ENCODE measurements at regions not wholly inside any gene's neighbourhood (a gene's known extent, or its start where the extent isn't known, plus 50 kb on each side); places are given as distances from the start of the nearest gene placed in this dataset.

DNA sequence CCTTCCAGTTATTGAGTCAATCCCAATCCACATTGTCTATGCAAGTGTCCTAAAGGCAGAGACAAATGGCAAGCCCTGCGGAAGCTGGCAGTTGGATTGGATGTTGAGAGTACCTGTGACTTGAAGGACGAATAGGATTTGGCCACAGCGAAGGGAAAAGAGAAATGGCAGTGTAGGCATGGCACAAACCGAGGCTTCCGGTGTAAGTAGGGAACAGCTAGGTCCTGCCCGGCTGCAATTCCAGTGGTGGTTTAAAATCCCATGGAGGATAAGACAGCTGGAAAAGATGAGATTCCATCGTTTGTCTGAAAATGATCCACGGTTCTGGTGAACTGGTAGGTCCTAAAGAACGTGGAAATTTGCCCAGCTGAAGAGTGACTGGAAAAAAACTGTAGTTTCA lies 296.2 kb downstream of the TCERG1L start:
- H3K9ac ChIP-seq (ENCODE audit: low read length), result no peak overlapping the region
- no peaks in the 10 kb centered on the region for H3K27me3 ChIP-seq (ENCODE audit: control insufficient read depth, insufficient read depth, low read length)
- H3K4me3 ChIP-seq (ENCODE audit: low read depth, low read length), result no peak overlapping the region
- H3K4me1 ChIP-seq (ENCODE audit: control insufficient read depth, insufficient read depth, low read length), result no peaks in the 10 kb centered on the region; the same call in 1 of the 2 replicates
- H3K27ac ChIP-seq (ENCODE audit: low read depth, low read length), result no peak overlapping the region
- H3K9me3 ChIP-seq (ENCODE audit: control insufficient read depth, insufficient read depth, low read depth, low read length), result no peaks in the 10 kb centered on the region
- H3K36me3 ChIP-seq (ENCODE audit: control insufficient read depth, insufficient read depth, low read length), result no peaks in the 10 kb centered on the region

DNA sequence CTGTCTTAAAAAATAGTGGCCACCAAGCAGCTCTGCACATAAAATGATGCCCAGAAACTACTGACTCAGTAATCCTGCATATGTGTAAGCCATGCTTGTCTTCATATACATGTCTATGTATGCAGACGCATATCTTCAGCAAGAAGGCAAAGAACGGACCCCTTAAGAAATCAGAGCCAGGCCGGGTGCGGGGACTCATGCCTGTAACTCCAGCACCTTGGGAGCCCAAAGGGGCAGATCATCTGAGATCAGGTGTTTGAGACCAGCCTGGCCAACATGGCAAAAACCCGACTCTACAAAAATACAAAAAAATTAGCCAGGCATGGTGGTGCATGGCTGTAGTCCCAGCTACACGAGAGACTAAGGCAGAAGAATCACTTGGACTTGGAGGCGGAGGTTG lies 295.0 kb downstream of the TCERG1L start:
- Histone ChIP-seq H3K36me3 (ENCODE audit: control insufficient read depth, insufficient read depth, low read length) (no peaks in the 10 kb centered on the region), H3K9ac (ENCODE audit: low read length) (no peak overlapping the region), H3K4me3 (ENCODE audit: low read depth, low read length) (no peak overlapping the region), H3K4me1 (ENCODE audit: control insufficient read depth, insufficient read depth, low read length) (no peaks in the 10 kb centered on the region; the same call in 1 of the 2 replicates), H3K9me3 (ENCODE audit: control insufficient read depth, insufficient read depth, low read depth, low read length) (no peaks in the 10 kb centered on the region), H3K27me3 (ENCODE audit: control insufficient read depth, insufficient read depth, low read length) (no peaks in the 10 kb centered on the region), H3K27ac (ENCODE audit: low read depth, low read length) (no peak overlapping the region)

DNA sequence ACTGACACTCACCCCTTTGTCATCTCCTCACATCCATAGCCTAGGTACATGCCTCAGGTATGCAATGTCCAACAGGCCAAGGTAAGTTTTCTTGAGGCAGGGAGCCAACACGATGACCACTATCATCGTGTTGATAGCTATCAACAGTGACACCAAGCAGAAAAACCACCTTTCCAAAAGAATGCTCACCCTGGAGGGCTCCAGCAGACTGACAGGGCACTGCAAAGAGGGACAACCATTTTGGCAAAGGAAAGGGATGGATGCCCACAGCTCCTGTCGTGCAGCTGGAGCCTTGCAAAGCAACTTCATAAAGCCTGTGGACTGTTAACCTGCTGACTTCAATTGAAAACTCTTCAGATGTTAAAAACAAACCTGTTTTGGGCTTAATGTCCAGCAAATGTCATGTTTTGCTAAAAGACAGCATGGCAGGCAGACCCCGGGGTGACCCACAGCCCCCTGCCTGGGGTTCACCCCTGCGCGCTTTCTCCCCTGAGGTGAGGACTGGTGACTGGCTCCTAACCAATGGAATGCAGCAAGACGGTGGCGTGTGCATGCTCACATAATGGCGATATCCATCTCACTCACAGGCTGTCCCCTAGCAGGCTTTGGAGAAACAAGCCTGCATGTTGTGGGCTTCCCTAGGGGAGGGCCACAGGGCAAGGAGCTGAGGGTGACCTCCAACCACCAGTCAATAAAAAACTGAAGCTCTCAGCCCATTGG lies 293.8 kb downstream of the TCERG1L start:
- no peaks in the 10 kb centered on the region for H3K9me3 ChIP-seq (ENCODE audit: control insufficient read depth, insufficient read depth, low read depth, low read length)
- H3K27ac ChIP-seq (ENCODE audit: low read depth, low read length), result no peak overlapping the region
- no peaks in the 10 kb centered on the region for H3K36me3 ChIP-seq (ENCODE audit: control insufficient read depth, insufficient read depth, low read length)
- H3K4me1 ChIP-seq (ENCODE audit: control insufficient read depth, insufficient read depth, low read length), result peaks cover 2% of the 10 kb centered on the region; the same call in 1 of the 2 replicates
- H3K4me3 ChIP-seq (ENCODE audit: low read depth, low read length), result no peak overlapping the region
- peaks cover 6% of the 10 kb centered on the region; the same call in 1 of the 2 replicates for H3K27me3 ChIP-seq (ENCODE audit: control insufficient read depth, insufficient read depth, low read length)
- H3K9ac ChIP-seq (ENCODE audit: low read length), result no peak overlapping the region

DNA sequence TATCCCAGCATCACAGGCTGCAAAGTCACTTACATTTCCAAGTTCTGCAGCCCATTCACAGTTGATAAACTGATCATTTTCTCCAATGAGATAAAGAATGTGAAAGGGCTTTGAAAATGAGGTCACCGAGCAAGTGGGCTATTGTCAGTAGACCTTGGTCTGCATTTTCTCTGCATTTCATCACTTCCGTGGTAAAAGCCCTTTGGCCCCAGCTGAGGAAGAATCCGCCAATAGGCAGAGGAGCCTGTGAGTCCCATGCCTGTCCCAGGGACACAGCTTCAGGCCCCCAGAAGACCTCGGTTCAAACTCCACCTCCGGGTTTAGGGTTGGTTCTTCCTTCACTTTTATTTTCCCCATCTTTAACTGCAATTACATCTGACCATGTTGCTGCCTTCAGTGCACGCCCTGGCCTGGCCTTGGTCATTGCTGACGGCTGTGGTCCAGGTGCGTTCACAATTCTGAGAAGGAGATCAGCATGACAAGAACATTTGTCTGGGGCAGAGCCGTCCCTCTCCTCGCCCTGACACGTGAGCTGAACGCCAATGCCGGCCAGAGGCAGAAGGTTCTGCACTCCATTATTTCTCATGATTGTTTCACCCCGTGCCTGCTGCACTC lies 292.5 kb downstream of the TCERG1L start:
- no peak overlapping the region for H3K4me3 ChIP-seq (ENCODE audit: low read depth, low read length)
- H3K4me1 ChIP-seq (ENCODE audit: control insufficient read depth, insufficient read depth, low read length), result peaks cover 8% of the 10 kb centered on the region; the same call in 1 of the 2 replicates
- H3K9me3 ChIP-seq (ENCODE audit: control insufficient read depth, insufficient read depth, low read depth, low read length), result no peaks in the 10 kb centered on the region
- H3K36me3 ChIP-seq (ENCODE audit: control insufficient read depth, insufficient read depth, low read length), result no peaks in the 10 kb centered on the region
- no peak overlapping the region for H3K9ac ChIP-seq (ENCODE audit: low read length)
- H3K27ac ChIP-seq (ENCODE audit: low read depth, low read length), result no peak overlapping the region
- peaks cover 14% of the 10 kb centered on the region; the same call in 1 of the 2 replicates for H3K27me3 ChIP-seq (ENCODE audit: control insufficient read depth, insufficient read depth, low read length)

DNA sequence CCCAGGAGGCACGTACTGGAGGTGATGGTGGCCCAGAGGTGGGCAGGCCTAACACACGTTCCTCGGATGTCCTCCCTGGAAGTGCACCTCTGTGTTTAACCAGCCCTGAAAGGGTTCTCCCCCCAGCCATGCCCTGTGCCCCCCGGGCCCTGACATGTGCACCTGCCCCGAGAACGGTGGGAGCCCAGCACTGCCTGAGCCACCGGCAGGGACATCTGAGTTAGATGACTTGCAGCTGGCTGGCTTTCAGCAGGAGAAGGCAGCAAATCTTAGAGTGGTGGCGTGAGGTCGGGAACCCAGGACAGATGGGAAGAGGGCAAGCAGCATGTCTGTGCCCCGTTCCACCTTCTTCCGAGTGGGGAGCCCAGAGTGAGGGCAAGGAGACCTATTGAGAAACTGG lies 291.8 kb downstream of the TCERG1L start:
- Histone ChIP-seq H3K27ac (ENCODE audit: low read depth, low read length) (no peak overlapping the region), H3K27me3 (ENCODE audit: control insufficient read depth, insufficient read depth, low read length) (peaks cover 21% of the 10 kb centered on the region; the same call in 1 of the 2 replicates), H3K9me3 (ENCODE audit: control insufficient read depth, insufficient read depth, low read depth, low read length) (no peaks in the 10 kb centered on the region), H3K4me3 (ENCODE audit: low read depth, low read length) (no peak overlapping the region), H3K36me3 (ENCODE audit: control insufficient read depth, insufficient read depth, low read length) (no peaks in the 10 kb centered on the region), H3K9ac (ENCODE audit: low read length) (no peak overlapping the region), H3K4me1 (ENCODE audit: control insufficient read depth, insufficient read depth, low read length) (peaks cover 8% of the 10 kb centered on the region; the same call in 1 of the 2 replicates)

DNA sequence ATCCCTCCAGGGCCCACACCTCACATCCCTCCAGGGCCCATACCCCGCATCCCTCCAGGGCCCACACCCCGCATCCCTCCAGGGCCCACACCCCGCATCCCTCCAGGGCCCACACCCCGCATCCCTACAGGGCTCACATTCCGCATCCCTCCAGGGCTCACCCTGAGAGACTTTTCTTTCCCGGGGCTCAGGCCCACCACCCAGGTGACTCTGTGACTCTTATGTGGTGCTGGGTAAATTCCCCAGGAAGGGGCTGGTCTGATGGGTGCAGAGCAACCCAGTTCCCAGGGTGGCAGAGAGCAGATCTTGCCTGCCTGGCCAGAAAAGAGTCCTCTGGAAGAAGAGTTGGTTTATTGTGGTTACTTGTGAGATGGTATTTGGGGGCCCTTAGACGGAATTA lies 290.7 kb downstream of the TCERG1L start:
- Histone ChIP-seq H3K4me3 (ENCODE audit: low read depth, low read length) (no peak overlapping the region), H3K9ac (ENCODE audit: low read length) (no peak overlapping the region), H3K36me3 (ENCODE audit: control insufficient read depth, insufficient read depth, low read length) (no peaks in the 10 kb centered on the region), H3K27ac (ENCODE audit: low read depth, low read length) (no peak overlapping the region), H3K27me3 (ENCODE audit: control insufficient read depth, insufficient read depth, low read length) (peaks cover 24% of the 10 kb centered on the region; the same call in 1 of the 2 replicates), H3K9me3 (ENCODE audit: control insufficient read depth, insufficient read depth, low read depth, low read length) (no peaks in the 10 kb centered on the region), H3K4me1 (ENCODE audit: control insufficient read depth, insufficient read depth, low read length) (peaks cover 8% of the 10 kb centered on the region; the same call in 1 of the 2 replicates)

DNA sequence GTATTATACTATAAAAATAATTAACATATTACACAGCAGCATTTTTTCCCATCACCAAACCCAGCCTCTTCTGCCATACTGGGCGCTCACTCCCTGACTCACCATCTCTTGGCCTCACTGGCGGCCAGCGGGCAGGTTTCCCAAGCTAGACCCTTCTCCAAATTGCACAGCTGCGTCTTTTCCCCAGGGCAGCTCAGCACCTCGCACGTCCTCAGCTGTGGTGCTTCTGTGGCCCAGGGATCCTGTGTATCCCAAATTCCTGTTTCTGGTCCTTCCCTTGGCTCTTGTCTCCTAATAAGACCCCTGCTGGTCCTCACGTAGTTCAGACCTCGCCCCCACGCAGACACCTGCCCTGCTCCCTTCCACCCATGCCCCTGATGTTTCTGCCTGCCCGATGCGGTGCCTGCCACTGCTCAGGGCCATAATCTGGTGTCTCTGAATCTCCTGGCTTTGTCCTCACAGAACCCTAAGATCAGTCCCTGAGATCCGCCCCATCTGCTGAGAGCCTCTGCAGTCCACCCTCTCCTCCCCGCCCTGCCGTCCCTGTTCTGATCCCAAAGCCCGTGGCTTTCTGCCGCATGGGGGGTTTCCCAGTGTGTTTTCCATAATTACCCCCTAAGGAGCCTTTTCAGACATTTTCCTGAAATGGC lies 290.1 kb downstream of the TCERG1L start:
- Histone ChIP-seq H3K36me3 (ENCODE audit: control insufficient read depth, insufficient read depth, low read length) (no peaks in the 10 kb centered on the region), H3K9me3 (ENCODE audit: control insufficient read depth, insufficient read depth, low read depth, low read length) (no peaks in the 10 kb centered on the region), H3K27ac (ENCODE audit: low read depth, low read length) (no peak overlapping the region), H3K27me3 (ENCODE audit: control insufficient read depth, insufficient read depth, low read length) (peaks cover 24% of the 10 kb centered on the region; the same call in 1 of the 2 replicates), H3K4me1 (ENCODE audit: control insufficient read depth, insufficient read depth, low read length) (peaks cover 8% of the 10 kb centered on the region; the same call in 1 of the 2 replicates), H3K9ac (ENCODE audit: low read length) (no peak overlapping the region), H3K4me3 (ENCODE audit: low read depth, low read length) (no peak overlapping the region)

DNA sequence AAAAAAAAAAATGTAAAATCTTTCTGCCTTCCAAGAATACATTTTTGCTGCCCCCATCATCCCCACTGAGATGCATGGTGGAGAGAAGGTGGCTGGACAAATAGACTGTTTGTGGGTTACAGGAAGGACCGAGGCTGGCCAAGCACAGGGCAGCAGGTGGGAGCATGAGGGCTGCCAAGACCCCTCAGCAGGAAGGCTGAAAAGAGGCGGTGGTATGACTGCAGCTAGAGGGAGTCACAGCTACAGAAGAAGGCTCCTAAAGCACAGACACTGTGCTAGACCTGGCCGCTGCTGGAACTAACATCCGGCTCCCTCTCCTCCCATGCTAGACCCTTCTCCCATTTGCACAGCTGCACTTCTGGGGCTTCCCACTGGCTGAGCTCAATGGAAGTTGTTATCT lies 289.6 kb downstream of the TCERG1L start:
- Histone ChIP-seq H3K36me3 (ENCODE audit: control insufficient read depth, insufficient read depth, low read length) (no peaks in the 10 kb centered on the region), H3K9ac (ENCODE audit: low read length) (no peak overlapping the region), H3K27ac (ENCODE audit: low read depth, low read length) (no peak overlapping the region), H3K27me3 (ENCODE audit: control insufficient read depth, insufficient read depth, low read length) (peaks cover 24% of the 10 kb centered on the region; the same call in 1 of the 2 replicates), H3K9me3 (ENCODE audit: control insufficient read depth, insufficient read depth, low read depth, low read length) (no peaks in the 10 kb centered on the region), H3K4me3 (ENCODE audit: low read depth, low read length) (no peak overlapping the region), H3K4me1 (ENCODE audit: control insufficient read depth, insufficient read depth, low read length) (peaks cover 8% of the 10 kb centered on the region; the same call in 1 of the 2 replicates)

DNA sequence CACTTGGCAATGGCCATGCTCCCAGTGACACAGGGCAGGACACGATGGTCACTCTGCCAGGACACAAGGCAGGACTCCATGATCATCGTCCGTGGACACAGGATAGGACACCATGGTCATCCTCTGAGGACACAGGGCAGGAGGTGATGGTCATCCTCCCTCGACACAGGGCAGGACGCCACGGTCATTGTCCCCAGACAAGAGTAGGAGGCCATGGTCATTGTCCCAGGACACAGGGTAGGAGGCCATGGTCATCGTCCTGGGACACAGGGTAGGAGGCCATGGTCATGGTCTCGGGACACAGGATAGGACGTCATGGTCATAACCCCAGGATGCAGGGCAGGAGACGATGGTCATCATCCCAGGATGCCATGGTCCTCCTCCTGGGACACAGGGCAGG lies 289.2 kb downstream of the TCERG1L start:
- no peak overlapping the region for H3K27ac ChIP-seq (ENCODE audit: low read depth, low read length)
- no peak overlapping the region for H3K4me3 ChIP-seq (ENCODE audit: low read depth, low read length)
- no peaks in the 10 kb centered on the region for H3K36me3 ChIP-seq (ENCODE audit: control insufficient read depth, insufficient read depth, low read length)
- H3K27me3 ChIP-seq (ENCODE audit: control insufficient read depth, insufficient read depth, low read length), result peaks cover 27% of the 10 kb centered on the region; the same call in 1 of the 2 replicates
- H3K4me1 ChIP-seq (ENCODE audit: control insufficient read depth, insufficient read depth, low read length), result peaks cover 8% of the 10 kb centered on the region; the same call in 1 of the 2 replicates
- no peak overlapping the region for H3K9ac ChIP-seq (ENCODE audit: low read length)
- no peaks in the 10 kb centered on the region for H3K9me3 ChIP-seq (ENCODE audit: control insufficient read depth, insufficient read depth, low read depth, low read length)

DNA sequence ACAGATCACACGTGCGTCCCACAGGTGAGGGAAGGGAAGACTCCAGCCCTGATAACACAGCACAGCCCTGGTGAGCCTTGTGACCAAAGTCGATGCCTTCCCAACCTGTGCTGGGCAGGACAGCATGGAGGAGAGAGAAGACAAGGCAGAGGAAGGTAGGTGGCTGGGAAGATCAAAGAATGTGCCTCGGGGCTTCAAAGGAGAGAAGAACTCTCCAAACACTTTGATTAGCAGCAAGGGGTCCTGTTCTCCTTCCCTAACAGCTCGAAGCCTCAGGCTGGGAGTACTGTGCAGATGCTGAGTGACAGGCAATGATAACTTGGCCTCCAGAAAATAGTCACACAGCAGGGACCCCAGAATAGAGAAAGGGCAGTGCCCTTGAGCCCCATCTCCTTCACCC lies 288.5 kb downstream of the TCERG1L start:
- Histone ChIP-seq H3K4me3 (ENCODE audit: low read depth, low read length) (no peak overlapping the region), H3K4me1 (ENCODE audit: control insufficient read depth, insufficient read depth, low read length) (peaks cover 8% of the 10 kb centered on the region; the same call in 1 of the 2 replicates), H3K9me3 (ENCODE audit: control insufficient read depth, insufficient read depth, low read depth, low read length) (no peaks in the 10 kb centered on the region), H3K27me3 (ENCODE audit: control insufficient read depth, insufficient read depth, low read length) (peaks cover 27% of the 10 kb centered on the region; the same call in 1 of the 2 replicates), H3K27ac (ENCODE audit: low read depth, low read length) (no peak overlapping the region), H3K36me3 (ENCODE audit: control insufficient read depth, insufficient read depth, low read length) (no peaks in the 10 kb centered on the region), H3K9ac (ENCODE audit: low read length) (no peak overlapping the region)
